Activated T-cell treated with anti-CD3 and anti-CD28 coated beads for 4 hours (primary cell): ENCODE measurements at regions not wholly inside any gene's neighbourhood (a gene's known extent, or its start where the extent isn't known, plus 50 kb on each side); places are given as distances from the start of the nearest gene placed in this dataset.
"Not testable (repeated sequence)": the region's sequence is repeated elsewhere in the genome, so short reads cannot be mapped to it uniquely, and the experiment has no call there.

ENCODE experiments used
- DNase-seq: peaks from one replicate; pipeline ENCODE4 v3.0.0-alpha.2; 2020

DNA sequence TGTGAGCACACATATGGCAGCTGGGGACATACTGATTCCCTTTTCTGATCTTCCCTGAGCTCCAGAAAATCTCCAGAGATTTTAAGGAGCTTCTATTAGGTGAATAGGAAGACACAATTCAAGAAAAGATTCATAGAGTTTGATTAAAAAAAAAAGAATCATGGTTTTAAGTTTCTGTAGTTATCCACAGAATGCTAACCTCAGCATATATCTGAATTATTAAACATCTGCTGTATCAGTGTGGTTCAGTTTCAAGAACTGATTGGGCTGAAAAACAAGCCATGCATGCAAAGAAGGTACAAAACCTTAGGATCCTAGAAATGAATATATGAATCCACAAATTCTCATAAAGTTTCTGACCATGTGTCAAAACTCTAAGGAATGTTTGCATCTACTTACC, 94.1 kb upstream of the ZNF438 start:
- no peak for DNase-seq

GRCh38 chr10:31126593-31126992, 94.9 kb upstream of the ZNF438 start:
- no peak for DNase-seq

GRCh38 chr10:31128536-31128935, 96.9 kb upstream of the ZNF438 start:
- DNase-seq: no peak

DNA sequence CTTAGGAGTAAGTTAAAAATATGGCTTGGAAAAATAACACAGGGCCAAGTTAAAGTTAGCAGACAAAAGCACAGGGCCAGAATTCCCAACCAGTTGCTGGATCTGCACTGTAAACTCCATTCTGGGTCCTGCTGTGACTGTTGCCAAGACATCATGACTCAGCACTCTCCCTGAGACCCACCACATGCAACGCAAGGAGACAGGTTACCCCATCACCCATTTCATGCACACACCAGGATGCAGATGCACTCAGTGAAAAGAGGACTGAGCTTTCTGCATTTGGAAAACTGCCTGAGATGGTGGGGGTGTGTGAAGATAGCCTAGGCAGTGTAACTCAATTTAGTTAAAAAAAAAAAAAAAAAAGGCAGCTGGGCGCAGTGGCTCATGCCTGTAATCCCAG, 97.6 kb upstream of the ZNF438 start:
- no peak for DNase-seq

GRCh38 chr10:31129880-31130405, 98.3 kb upstream of the ZNF438 start:
- DNase-seq: no peak

DNA sequence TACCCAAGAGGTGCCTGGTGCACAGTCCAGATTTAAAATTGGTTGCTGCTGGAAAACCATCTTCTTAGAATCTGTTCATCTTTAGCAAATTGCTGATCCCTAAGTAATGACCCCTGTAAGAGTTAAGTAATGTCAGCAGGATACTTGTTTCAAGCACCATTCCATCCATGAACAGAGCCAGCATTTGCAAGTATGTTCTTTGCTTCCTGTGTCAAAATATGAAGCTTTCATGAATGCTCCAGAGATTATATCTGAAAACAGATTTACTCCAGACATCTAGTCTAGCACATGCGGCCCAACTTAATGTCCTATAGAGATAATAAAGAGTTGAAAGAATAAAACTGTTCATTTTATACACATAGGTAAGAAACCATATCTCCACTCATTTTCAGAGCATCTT, 98.7 kb upstream of the ZNF438 start:
- no peak for DNase-seq

GRCh38 chr10:31131251-31131650, 99.6 kb upstream of the ZNF438 start:
- DNase-seq: no peak

- no peak for DNase-seq
These were observed 101.1 kb upstream of the ZNF438 start for GRCh38 chr10:31132681-31133244.

DNA sequence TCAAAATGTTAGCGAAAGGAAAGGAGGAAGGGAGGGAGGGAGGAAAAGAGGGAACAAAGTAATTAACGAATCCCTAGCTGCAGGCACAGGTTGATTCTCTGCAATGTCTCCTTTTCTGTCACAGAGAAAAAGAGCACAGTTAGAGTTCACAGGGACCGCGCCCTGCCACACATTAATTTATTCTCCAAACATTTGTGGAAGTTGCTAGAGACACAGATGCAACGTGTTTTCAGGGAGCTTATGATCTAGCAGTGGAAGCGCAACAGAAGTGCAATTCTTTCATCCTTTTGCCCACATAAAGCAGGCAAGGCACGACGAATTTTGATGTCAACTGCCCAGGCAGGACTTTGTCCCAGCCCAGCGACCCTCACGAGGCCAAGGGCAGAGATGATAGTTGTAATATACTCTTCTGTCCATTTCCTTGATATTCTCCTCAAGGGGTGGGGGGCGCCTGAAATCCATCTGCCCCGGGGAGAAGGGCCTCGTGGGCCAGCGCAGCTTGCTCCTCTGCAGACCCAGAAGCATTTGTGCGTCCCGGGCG, 101.7 kb upstream of the ZNF438 start:
- DNase-seq: no peak

GRCh38 chr10:31133792-31134310, 102.2 kb upstream of the ZNF438 start:
- peak; percentile 66 for DNase-seq

DNA sequence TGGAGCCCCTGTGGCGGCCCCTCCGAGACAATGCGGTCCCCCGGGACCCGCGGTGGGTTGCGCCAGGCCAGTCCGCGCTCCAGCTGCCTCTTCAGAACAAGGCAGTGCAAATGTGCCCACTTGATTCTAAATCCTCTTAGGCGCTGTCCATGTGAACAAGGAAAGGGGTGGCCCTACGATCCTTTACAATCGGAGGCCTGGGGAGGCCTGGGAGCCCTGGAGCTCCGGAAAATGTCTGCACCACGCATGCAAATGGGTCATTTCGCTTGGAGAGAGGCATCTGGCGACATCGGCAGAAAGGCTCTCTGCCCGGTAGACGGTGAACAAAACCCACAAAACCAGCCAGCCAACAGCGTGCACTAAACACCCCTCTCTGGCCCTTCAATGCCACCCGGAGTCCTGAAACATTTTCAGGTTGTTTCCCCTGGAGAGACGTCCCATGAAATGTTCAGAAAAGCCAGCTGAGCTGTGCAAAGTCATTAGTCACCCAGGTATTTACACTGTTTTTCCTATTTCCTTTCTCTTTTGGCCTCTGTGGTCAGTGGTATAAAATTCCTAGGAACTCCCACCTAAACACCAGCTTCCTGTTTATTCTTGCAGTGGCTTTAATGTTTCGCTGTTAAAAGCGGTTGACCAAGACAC, 102.8 kb upstream of the ZNF438 start:
- no peak for DNase-seq

DNA sequence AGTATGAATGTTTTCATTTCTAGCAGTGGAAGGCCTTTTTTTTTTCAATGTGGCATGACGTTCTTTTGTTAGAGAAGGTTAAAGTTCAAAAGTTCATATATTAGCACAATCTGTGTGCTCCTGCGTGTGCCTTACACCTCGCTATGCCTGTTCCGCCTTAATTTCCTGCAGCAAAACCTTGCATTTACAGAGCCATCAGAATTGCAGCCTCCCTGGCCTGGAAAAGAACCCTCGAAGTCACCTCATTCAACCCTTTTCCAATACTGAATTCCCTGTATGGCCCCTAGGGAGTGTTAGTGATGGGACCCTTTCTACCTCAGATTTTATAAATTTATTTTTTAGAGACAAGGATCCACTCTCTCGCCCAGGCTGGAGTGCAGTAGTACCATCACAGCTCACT, 103.5 kb upstream of the ZNF438 start:
- no peak for DNase-seq

DNA sequence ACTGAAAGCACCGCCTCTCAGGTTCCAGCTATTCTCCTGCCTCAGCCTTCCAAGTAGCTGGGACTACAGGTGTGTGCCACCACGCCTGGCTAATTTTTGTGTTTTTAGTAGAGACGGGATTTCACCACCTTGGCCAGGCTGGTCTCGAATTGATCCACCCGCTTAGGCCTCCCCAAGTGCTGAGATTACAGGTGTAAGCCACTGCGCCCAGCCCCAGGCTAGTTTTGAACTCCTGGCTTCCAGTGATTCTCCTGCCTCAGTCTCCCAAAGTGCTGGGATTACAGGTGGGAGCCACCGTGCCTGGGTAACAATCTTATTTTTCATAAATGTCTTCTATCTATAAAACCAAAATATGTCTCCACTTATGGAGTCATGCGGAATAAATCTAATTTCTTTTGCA, 104.1 kb upstream of the ZNF438 start:
- not testable (repeated sequence) for DNase-seq

- DNase-seq: no peak
These were observed 104.7 kb upstream of the ZNF438 start for GRCh38 chr10:31136386-31136785.

DNA sequence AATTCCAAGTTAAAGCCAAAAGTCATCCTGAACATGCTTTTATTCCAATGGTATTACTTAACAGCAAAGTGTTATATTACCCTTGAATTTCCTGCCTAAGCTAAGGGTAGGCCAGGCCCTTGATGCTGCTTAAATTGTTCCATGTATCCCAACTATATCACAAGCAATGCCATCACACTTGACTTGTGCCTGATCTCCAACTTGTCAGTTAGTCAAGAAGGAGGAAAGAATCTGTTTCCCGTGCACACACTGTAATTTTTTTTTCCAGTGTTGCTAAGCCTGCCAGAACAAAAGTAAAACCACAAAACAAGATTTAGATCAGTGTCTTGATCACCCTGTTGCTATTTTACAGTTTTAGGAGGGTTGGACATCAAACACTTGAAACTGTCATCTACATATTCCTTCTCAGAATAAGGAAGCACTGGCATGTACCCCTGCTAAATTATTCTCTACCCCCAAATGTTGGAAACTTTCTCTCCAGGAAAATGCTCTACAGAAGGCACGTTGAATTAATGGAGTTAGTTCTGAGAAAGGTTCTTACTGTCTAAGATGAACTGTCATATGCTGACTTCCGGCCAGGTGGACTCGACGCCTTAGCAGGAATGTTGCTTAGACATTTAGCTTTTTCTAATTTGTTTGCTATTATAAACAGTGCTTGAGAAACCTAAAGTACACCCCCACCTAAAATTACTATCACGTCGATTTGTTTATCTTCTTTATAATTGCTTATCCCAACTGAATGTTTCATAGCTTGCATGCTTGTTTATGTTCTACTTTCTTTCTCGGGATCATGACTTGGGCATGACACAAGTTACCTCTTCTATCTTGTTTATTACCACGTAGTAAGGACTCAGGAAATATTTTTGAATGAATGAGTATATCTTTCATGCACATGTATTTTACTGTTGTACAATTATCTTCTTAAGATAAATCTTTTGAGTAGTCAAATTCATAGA, 105.5 kb upstream of the ZNF438 start:
- DNase-seq: no peak

- no peak for DNase-seq
These were observed 106.4 kb upstream of the ZNF438 start for GRCh38 chr10:31138026-31138553.

DNA sequence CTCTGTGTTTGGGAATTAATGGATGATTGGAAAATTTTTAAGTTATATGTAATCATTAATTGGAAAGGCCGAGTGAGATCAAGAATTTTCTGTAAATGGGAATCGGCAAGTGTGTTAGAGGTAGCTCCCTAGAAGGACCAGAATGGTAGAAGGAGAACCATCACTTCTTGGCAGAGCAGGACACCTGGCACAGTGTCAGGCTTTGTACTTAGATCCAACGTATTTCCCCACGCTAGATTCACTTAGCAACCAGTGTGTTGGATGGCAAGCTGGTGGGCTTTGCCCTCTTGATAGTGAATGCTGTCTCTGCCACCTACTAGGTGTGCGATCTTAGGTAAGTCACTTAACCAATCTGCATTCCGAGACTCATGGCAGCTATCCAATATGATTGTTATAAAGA, 107.8 kb upstream of the ZNF438 start:
- no peak for DNase-seq

- DNase-seq: no peak
These were observed 109.1 kb upstream of the ZNF438 start for GRCh38 chr10:31140716-31141115.

DNA sequence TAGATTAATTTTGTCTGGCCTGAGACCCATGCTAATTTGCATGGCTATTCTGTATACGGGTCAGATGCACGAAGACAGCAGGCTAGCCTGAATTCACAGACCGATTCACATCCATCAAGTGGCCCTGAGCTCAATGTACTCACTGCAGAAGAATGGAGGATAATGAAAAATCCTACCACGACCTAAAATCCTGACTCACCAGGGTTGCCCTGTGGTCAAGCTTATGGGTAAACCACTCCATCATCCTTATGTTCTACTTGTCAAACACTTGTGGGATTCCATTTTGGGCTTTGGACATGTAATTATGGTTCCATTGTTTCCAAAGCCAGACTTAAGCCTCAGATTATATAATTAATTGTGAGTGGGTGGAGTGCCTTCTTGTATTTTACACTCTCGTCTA, 110.4 kb upstream of the ZNF438 start:
- no peak for DNase-seq

DNA sequence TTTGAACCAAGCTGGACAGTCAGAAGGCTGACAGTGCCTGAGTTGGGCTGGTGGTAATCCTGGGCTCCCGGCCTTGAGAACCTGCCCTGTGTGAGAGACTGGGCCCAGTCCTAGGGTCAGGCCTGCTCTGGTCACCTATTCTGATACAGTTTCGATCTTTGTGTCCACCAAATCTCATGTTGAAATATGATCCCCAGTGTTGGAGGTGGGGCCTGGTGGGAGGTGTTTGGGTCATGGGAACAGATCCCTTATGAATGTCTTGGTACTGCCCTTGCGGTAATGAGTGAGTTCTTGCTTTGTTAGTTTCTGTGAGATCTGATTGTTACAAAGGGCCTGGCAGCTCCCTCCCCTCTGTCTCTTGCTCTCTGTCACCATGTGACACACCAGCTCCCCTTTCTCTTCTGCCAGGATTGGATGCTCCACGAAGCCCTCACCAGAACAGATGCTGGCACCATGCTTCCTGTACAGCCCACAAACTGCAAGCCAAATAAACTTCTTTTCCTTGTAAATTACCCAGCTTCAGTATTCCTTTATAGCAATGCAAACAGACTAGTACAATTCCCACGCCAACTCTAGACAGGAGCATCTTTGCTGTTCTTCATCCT, 111.8 kb upstream of the ZNF438 start:
- DNase-seq: no peak

GRCh38 chr10:31145986-31146385, 114.3 kb upstream of the ZNF438 start:
- no peak for DNase-seq

DNA sequence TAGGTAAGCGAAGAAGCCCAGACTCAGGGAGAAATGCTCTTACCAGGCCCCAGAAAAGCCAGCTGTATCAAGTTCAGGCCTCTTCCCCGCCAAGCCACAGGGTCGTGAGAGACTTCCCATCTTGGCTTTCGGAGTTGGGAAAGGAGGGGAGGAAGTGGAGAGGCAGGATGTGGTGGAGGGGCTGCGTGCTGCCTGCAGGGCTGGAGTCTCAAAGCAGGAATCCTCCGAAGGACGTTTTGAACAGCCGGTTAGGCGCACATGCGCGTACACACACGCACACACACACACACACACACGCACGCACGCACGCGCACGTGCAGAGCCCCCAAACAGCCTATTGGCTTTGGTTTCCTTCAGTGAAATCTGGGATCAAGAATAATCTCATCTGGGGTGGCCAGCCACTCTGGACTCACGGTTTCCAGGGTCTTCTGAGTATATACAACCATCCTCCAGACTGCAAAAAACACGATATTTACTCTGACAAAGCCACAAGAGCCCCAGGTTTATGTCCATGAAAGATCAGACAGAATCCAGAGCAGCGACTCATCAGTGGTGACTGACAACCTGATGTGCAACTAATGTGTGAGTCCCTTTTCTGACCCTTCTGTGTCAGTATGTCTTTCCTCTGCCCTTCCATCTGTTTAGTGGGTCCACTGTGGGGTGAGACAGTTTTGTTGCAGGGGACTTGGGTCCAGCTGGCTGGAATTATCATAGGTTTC, 115.0 kb upstream of the ZNF438 start:
- no peak for DNase-seq
